ENCODE measurements at regions not wholly inside any gene's neighbourhood (a gene's known extent, or its start where the extent isn't known, plus 50 kb on each side); places are given as distances from the start of the nearest gene placed in this dataset.

DNA sequence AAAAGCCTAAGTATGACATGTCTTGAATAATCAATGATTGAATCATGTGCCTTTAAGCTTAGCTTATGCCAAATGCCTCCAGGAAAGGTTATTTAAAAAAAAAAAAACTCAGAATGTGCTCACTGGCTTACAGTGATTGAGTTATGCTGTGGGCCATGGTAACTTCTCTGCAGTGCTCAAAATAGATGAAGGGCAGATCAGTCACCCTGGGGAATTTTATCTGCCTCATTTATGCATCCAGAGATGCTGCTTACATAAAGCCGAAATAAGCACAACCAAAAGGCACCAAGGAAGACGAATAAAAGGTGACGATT is 118.7 kb upstream of the MDM1 start:
- no peak for DNase-seq (ENCODE audit: low spot score)

DNA sequence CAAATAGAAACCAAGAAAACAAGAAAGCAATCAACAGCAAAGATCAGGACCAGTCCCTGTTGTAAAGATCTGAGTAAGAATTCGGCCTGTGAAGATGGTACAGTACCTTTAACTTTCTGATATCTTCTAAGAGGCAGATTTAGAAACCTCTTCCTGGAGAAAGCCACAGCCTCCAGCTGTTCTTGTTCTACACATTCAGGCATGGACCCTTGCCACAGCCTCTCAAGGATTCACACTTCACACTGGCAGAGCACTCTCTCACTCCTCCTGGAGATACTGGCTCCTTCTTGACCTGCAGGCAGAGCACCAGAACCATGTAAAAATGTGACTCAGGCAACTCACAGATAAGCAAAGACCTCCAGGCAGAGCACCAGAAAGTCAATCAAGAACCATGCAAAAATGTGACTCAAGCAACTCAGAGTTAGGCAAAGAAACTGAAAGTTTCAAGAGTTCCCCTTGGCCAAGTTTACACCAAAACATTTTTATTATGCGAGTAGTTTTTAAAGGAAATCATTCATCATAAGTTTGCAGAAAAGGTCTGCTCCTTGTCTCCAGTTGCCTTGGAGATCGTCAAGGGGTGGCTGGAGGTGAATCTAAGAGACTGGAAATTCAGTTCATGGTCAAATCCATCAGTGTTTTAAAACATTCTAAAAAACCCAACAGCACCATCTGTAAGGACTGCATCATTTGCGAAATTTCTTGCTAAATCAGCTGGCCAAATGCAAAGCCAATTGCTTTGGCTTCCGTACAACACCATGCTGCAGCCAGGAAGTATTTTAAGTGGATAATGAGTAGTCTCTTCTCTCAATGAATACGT is 119.3 kb upstream of the MDM1 start:
- no peak for DNase-seq (ENCODE audit: low spot score)

DNA sequence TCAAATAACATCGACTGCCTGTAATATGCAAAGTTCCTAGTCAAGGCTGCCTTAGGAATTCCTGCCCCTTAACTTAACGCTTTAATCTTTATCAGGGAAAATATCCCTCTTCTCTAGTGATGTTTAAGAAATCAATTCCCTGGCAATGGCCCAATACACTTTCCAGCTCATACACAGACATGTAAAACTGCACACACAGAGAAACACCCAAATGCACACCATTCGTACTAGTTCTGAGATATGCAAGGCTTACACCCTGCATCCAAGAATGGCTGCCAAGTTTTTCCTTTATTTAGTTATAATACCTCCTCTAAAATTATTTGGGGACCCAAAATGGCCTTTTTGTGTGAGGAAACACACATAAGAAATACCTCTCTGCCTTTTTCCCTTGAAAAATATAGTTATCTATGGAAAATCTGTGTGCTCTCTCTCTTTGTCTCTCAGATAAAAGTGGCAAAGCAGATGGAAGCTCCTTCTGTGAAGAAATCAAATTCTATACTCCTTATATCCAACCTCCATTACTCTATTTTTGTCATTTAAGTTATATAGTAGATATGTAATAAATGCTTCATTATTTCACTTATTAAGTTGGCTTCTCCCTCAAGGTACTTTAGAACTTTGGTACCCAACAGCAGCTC is 120.0 kb upstream of the MDM1 start:
- DNase-seq (ENCODE audit: low spot score) = no peak

DNA sequence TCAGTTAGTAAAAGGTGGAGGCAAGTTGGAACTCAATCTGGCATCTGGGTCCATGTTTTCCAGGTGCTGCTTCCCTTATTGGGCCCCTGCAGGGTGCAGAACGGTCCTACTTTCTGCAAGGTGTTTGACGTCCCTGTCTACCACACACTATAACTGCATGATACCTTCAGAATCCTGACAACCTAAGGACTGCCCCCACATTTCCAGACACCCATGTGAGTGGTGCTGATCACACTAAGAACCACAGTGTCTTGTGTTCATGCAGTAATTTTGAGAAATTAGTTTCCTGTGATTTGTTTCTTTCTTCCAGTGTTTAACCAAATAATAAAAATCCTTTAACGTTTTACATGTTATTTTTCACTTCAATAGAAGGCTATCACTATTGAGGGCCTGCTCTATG is 121.1 kb upstream of the MDM1 start:
- no peak for DNase-seq (ENCODE audit: low spot score)

DNA sequence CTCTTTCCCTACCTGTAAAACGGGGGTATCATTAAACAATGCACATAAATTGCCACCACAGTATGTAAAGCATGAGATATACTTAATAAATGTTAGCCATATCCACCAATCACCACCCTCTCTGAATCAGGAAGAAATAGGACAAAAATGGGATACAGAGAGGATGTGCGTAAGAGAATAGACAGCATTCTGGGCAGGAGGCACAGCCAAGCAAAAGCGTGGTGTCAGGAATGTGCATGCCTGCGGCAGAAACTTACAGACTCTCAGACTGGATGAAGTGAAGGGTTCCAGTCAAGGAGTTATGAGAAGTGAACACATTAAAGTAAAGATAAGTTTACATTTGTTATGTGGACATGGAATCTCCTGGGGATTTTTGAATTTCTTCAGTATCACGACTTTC is 121.7 kb upstream of the MDM1 start:
- no peak for DNase-seq (ENCODE audit: low spot score)

DNA sequence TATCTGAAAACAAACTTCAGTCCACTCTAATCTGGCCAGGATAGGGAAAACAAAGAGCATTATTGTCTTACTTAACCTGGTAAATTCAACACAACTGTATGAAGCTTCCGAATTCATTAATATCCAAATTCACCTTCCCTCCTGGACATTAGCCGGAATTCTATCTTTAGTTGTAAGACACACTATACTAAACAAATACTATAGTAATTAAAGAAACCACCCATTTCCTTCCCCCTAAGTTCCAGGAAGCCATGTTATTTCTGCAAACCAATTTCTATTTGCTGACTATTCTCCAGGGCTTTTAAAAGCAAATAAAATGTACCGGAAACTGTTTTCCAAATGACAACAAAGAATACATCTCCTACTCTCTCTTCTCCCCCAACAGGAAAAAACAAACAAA is 122.7 kb upstream of the MDM1 start:
- DNase-seq (ENCODE audit: low spot score) = no peak

DNA sequence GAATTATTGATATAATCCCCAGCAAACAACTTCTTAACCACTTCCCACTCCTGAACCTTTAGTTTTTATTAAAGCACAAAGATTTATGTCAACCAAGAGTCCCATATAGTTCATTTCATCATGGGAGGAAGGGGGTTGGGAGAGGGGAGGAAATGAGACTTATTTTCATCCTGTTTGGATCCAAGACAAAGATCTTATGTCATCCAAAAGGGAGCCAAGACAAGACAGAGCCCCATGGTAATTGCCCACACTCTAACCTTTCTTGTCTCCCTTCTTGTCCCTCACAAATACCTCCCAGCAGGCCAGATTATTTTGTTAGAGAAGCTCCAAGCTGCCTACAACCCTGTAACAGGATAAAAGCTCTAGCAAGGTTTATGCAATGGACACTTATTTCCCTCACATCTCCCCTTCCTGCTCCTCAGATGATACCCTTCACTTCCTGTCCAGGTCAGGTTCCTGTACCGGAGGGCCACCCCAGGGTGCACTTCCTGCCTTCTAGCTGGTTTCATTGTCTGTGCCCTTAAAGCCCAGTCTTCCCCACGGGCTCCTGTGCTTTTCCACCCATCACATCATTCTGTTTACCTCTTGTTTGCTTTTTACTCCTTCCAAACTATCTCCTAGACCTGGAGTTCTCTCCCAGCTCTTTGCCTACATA is 123.7 kb upstream of the MDM1 start:
- no peak for DNase-seq (ENCODE audit: low spot score)

DNA sequence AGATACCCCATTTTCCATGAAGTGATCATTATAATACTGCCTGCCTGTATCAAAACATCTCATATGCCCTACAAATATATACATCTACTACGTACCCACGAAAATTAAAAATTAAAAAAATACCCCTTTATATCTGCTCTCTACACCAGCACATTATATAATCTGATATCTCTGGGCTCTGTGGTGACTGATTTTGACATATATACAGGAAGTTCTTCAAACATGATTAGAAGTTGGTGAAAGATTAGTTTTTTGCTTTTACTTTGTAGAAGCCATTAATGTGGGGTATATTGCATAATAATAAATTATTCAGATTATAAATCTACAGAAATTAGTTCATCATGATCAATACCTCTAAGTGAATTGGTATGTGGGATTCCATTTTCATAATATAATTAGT is 126.7 kb upstream of the MDM1 start:
- DNase-seq (ENCODE audit: low spot score) = no peak

DNA sequence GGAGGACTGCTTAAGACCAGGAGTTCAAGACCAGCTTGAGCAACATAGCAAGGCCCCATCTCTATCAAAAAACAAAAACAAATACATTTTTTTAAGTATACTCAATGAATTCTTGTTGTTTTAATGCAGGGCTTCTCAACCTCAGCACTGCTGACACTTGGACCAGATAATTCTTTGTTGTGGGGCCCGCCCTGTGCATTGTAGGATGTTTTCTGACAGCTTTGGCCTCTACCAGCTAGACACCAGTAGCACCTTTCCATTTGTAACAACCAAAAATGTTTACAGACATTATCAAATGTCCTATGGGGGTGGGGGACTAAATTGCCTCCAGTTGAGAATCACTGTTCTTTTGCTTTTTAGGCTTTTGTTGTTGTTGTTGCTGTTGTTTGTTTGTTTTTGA is 128.1 kb upstream of the MDM1 start:
- DNase-seq (ENCODE audit: low spot score) = no peak

DNA sequence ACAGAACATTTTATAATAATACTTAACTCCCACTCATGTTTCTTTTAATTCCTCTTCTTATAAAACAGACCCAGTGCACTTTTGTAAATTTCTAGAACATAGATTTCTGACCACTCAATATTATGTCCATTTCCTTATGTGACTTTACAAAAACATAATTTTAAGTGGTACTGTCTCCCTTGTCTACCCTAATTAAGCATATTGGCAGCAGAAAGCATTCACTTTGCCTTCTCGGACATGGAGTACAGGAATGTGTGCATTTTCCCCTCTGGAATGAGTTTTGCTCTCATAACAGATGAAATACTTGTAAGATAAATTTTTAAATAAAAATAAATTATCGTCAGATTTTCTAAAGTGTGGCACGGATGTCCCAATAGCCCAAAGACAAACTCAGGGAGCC is 129.5 kb upstream of the MDM1 start:
- DNase-seq (ENCODE audit: low spot score) = no peak

DNA sequence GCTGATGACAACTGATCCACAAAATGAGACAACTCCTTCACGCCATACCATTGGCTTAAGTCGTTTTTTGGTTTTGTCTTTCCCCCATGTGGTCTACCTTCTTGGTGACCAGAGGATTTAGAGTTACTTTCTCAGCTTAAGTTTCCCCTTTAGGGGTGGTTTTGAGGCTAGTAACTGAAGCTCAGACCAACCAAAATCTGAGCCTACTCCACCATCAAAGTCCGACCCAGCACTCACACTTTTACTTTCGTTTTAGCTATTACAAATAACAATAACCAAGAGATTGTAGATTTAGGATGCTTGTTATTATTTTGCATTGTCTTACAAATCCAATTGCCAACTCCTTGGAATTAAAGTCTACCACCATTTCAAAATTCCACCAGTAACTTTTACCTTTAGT is 130.6 kb upstream of the MDM1 start:
- no peak for DNase-seq (ENCODE audit: low spot score)

DNA sequence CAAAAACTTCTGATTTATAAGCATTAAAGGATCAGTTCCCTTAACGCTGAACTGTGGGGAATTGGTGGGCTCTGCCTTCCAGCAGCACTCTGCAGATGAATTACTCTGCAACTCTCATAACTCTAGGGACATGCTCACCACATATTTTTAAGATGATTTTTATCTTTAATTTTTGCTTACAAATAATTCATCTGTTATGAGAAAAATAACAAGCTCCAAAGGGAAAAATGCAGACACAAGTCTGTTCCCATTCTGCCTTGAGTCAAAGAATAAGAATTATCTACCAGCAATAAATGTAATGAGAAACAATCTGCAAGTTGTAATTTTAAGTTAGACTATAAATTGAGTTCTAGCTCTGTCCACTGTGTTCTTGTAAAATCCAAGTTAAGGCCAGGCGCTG is 133.1 kb upstream of the MDM1 start:
- DNase-seq (ENCODE audit: low spot score) = no peak

DNA sequence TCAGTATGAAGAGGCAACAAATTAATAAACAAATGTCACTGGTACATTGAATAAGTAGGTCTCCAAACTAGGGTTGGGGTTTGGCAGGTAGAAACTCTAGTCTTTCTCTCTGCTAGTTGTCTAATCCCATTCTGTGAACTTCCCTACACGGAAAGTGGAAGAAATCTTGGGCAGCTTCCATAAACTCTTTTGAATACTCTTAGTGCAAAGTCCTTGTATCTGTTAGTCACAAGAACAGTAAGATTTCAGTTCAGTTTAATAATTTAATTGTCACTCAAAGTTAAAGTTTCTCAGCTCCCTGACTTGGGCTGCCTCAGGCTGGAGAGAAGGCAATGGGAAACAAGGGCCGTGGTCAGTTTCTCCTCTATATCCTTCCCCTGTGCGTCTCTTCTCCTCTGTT is 135.4 kb upstream of the MDM1 start:
- DNase-seq (ENCODE audit: low spot score) = no peak

DNA sequence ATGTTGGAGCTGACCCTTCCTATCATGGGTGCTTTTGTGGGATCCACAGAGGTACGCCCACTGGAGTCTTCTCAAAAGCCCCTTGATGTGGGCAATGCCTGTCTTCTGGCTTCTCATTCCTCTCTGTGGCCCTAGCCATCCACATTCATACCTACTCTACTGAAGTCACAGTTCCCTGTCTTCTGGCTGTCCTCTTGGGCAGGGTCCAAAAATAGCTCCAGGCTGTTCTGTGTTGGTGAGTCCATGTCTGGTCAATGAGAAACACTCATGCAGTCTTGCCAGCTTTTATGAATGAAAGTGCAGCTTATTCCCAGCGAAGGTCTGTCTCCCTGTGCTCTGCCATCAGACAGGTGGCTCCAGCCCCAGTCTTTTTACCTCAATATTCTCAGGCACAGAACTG is 135.9 kb upstream of the MDM1 start:
- DNase-seq (ENCODE audit: low spot score) = no peak

DNA sequence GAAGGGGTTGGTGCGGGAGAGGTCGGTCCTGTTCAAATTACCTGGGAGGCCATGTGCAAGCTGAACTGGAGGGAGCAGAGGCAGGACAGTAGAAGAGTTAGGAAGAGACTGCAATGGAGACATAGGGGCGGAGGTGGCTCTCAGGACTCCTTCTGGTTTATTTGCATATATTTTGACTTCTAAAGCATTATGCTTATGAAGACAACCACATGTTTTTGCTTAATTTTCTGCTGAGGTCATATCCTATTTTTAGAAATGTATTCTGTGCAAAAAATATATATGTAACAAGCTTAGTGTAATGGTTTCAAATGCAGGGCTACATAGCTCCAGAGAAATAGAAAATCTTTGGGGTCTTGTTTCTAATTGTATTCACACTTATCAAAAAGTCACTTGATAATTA is 137.0 kb upstream of the MDM1 start:
- DNase-seq (ENCODE audit: low spot score) = no peak

DNA sequence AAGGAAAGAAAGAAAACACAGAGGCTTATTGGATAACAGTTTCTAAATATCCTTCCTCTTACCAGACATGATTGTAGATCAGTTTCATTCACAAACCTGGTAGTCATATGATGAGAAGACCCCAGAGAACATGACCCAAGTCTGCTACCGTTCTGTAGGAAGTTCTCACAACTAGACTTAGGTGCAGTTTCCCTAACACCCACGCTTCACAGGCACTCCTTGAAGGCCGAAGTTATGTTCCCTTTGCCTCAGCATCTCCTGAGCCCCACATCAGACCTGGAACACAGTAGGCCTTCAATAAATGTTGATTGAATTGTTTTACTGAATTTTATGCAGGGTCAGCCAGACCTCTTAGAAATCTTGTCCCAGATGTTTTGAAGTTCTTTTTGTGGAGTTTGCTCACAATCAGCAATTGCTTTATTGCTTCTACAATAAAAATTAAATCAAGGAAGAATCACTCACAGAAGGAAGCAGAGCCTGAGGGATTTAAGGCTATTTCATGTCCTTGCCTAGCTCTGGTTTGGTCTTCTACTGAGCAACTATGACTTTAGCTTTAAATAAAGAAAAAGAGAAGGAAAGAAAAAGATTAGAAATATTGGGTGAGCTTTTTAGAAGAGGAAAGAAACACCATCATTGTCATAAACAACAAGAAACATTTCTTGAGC is 138.6 kb upstream of the MDM1 start:
- DNase-seq (ENCODE audit: low spot score) = no peak

DNA sequence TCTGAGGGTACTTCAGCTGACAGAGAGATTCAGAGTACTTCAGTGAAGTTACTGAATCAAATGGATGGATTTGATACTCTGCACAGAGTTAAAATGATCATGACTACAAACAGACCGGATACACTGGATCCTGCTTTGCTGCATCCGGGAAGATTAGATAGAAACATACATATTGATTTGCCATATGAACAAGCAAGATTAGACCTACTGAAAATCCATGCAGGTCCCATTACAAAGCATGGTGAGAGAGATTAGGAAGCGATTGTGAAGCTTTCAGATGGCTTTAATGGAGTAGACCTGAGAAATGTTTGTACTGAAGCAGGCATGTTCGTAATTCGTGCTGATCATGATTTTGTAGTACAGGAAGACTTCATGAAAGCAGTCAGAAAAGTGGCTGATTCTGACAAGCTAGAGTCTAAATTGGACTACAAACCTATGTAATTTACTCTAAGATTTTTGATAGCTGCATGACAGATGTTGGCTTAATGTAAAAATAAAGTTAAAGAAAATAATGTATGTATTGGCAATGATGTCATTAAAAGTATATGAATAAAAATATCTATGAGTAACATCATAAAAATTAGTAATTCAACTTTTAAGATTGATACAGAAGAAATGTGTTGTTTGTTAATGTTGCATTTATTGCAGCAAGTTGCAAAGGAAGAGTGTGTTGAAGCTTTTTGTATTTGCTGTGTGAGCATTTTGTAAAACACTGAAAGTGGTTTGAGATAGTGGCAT is 136.1 kb upstream of the RAP1B start:
- no peak for DNase-seq (ENCODE audit: low spot score)

DNA sequence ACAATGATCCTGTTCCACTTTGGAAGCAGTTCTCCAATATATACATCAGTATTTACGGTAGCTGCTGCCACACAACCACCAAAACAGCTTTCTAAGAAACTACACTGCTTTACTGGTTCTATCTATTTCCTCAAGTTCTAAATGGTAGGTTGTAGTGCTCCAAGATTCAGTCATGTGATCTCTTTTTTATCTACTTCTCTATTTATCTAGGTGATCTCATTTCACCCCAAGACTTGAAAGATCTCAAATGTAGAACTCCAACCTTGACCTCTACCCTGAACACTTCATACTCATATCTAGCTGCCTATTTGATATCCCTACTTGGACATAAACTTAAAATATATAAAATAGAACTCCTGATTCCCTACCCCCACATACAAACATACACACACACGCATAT is 133.9 kb upstream of the RAP1B start:
- no peak for DNase-seq (ENCODE audit: low spot score)

DNA sequence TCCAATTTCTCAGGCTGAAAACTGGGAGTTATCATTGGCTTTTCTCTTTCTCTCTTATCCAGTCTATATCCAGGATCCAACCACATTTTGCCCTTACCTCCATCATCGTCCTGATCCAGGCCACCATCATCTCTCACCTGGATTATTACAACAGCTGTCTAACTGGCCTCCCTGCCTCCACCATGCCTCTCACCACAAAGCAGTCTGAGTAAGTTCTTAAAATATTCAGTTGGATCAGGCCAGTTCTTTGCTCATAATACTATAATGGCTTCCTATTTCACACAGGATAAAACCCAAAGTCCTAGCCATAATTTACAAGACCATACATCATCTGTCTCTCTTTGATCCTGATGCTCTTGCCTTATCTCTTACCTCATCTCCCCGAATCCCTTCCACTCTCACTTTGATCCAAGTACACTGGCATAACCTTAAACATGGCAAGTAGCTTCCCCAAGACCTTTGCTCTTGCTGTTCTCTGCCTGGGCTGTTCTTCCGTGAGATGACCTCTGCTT is 133.4 kb upstream of the RAP1B start:
- DNase-seq (ENCODE audit: low spot score) = no peak

DNA sequence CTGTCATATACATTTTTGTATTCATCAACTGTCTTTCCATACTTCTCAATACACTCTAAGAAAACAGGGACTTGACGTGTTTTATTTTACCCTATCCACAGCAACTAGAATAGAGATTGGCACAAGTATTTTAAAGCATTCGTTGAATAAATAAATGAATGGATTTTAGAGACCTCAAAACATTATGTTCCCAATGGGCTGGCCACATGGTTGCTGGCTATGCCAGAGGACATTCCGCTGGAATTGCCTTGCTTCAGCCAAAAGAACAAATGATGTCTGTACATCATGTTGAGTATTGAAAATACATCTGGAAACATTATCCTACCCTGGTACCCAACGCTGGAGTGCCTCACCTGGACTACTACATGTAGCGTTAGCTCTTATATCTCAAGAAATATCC is 132.8 kb upstream of the RAP1B start:
- DNase-seq (ENCODE audit: low spot score) = no peak

DNA sequence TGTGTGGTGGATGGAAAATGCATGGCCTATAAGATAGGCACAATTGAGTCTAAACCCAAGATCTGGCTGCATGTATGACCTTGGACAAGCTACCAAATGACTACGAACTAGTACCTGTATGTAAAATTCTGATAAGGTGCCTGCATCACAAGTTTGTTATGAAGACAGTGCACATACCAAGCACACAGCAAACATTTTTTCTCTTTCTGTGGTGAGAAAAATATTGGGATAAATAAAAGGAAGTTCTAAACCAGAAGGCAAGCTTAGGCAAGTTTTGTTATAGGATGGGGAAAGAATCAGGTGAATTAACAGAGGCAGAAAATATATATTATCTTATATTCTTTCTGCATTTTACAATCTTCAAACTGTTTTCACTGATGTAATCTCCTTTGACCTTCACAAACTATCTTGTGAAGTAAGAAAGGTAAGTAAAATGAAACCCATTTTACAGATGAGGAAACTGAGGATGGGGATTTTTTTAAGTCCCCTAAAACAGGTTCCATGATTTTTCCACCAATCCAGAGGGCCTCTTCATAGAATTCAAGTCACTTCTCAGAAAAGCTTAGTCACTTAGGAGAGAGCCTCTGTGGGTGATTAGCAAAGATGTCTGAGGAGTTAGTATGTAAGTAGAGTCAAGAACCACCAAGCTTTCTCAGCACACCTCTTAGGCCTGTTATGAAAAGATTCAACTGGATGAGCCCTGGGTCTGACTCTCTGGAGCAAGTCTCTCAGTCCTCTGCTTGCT is 132.0 kb upstream of the RAP1B start:
- no peak for DNase-seq (ENCODE audit: low spot score)

Measured in D341Med (cell line).